SK-N-SH treated with all-trans-retinoic acid at 6 μM for 48 hours (cell line): ENCODE measurements at regions not wholly inside any gene's neighbourhood (a gene's known extent, or its start where the extent isn't known, plus 50 kb on each side); places are given as distances from the start of the nearest gene placed in this dataset.

Experiments
- ATAC-seq: fragments of 200-7000 bp; cut with Tn5 transposase; 3 replicates; pipeline ENCODE4 v1.9.1; 2020; ENCODE audit warnings: mild to moderate bottlenecking, moderate library complexity
- ARNTL ChIP-seq: fragments of 450-650 bp; formaldehyde crosslinking; IDR thresholded peaks from 2 replicates; pipeline ENCODE4 v1.5.0; 2020; ENCODE audit warnings: low read depth, mild to moderate bottlenecking, moderate library complexity, borderline replicate concordance
- BACH2 ChIP-seq: fragments of 250-450 bp; sonication (Bioruptor Pico); IDR thresholded peaks from 2 replicates; pipeline ENCODE4 v1.9.0; 2021; ENCODE audit warnings: mild to moderate bottlenecking, borderline replicate concordance
- CSDC2 ChIP-seq: fragments of 250-450 bp; sonication (Bioruptor Pico); IDR thresholded peaks from 2 replicates; pipeline ENCODE4 v1.5.0; 2020; ENCODE audit warnings: mild to moderate bottlenecking, moderate library complexity
- ESRRG ChIP-seq: fragments of 250-450 bp; sonication (Bioruptor Pico); IDR thresholded peaks from 2 replicates; pipeline ENCODE4 v1.6.1; 2021; ENCODE audit warnings: mild to moderate bottlenecking
- GLIS3 ChIP-seq: fragments of 250-450 bp; sonication (Bioruptor Pico); IDR thresholded peaks from 2 replicates; pipeline ENCODE4 v1.5.0; 2020; ENCODE audit warnings: mild to moderate bottlenecking, moderate library complexity
- ISL1 ChIP-seq: fragments of 250-450 bp; sonication (Bioruptor Pico); IDR thresholded peaks from 2 replicates; pipeline ENCODE4 v2.1.2; 2022; ENCODE audit warnings: mild to moderate bottlenecking, moderate library complexity
- OSR1 ChIP-seq: fragments of 250-450 bp; sonication (Bioruptor Pico); IDR thresholded peaks from 2 replicates; pipeline ENCODE4 v1.8.0; 2022; ENCODE audit warnings: moderate library complexity, mild to moderate bottlenecking, inconsistent platforms
- PPARA ChIP-seq: fragments of 250-450 bp; sonication (Bioruptor Pico); IDR thresholded peaks from 2 replicates; pipeline ENCODE4 v1.5.0; 2020; ENCODE audit warnings: mild to moderate bottlenecking, borderline replicate concordance
- RARB ChIP-seq: fragments of 250-450 bp; sonication (Bioruptor Pico); IDR thresholded peaks from 2 replicates; pipeline ENCODE4 v1.8.0; 2021; ENCODE audit warnings: mild to moderate bottlenecking, moderate library complexity
- TCF4 ChIP-seq: fragments of 250-450 bp; sonication (Bioruptor Pico); IDR thresholded peaks from 2 replicates; pipeline ENCODE4 v1.8.0; 2021; ENCODE audit warnings: mild to moderate bottlenecking, moderate library complexity, borderline replicate concordance
- TOX ChIP-seq: fragments of 250-450 bp; sonication (Bioruptor Pico); IDR thresholded peaks from 2 replicates; pipeline ENCODE4 v1.8.0; 2021; ENCODE audit warnings: mild to moderate bottlenecking, moderate library complexity, borderline replicate concordance
- ZC3H10 ChIP-seq: fragments of 250-450 bp; sonication (Bioruptor Pico); IDR thresholded peaks from 2 replicates; pipeline ENCODE4 v1.5.1; 2021; ENCODE audit warnings: mild to moderate bottlenecking, moderate library complexity
- ZFP3 ChIP-seq: fragments of 250-450 bp; sonication (Bioruptor Pico); IDR thresholded peaks from 2 replicates; pipeline ENCODE4 v1.5.0; 2020; ENCODE audit warnings: mild to moderate bottlenecking, moderate library complexity
- ZFP30 ChIP-seq: fragments of 450-650 bp; formaldehyde crosslinking; IDR thresholded peaks from 2 replicates; pipeline ENCODE4 v1.5.0; 2022; ENCODE audit warnings: mild to moderate bottlenecking, moderate library complexity
- ZNF70 ChIP-seq: fragments of 450-650 bp; formaldehyde crosslinking; IDR thresholded peaks from 2 replicates; pipeline ENCODE4 v1.5.0; 2020; ENCODE audit warnings: mild to moderate bottlenecking, moderate library complexity
- ZNF8 ChIP-seq: fragments of 450-650 bp; formaldehyde crosslinking; IDR thresholded peaks from 2 replicates; pipeline ENCODE4 v1.5.0; 2020; ENCODE audit warnings: mild to moderate bottlenecking, moderate library complexity
- TF ChIP-seq, protein P1 (sequence below): fragments of 250-450 bp; sonication (Bioruptor Pico); IDR thresholded peaks from 2 replicates; pipeline ENCODE4 v1.8.0; 2021; ENCODE audit warnings: low read depth, mild to moderate bottlenecking, moderate library complexity, borderline replicate concordance
- TF ChIP-seq, protein P2 (sequence below): fragments of 250-450 bp; sonication (Bioruptor Pico); IDR thresholded peaks from 2 replicates; pipeline ENCODE4 v1.5.0; 2020; ENCODE audit warnings: mild to moderate bottlenecking, moderate library complexity
- TF ChIP-seq, protein P3 (sequence below): fragments of 250-450 bp; sonication (Bioruptor Pico); IDR thresholded peaks from 2 replicates; pipeline ENCODE4 v1.5.1; 2021; ENCODE audit warnings: mild to moderate bottlenecking, moderate library complexity
- TF ChIP-seq, protein P4 (sequence below): fragments of 250-450 bp; sonication (Bioruptor Pico); IDR thresholded peaks from 2 replicates; pipeline ENCODE4 v1.8.0; 2020; ENCODE audit warnings: mild to moderate bottlenecking, moderate library complexity, borderline replicate concordance
- TF ChIP-seq, protein P5 (sequence below): fragments of 250-450 bp; sonication (Bioruptor Pico); IDR thresholded peaks from 2 replicates; pipeline ENCODE4 v1.5.1; 2020; ENCODE audit warnings: low read depth, mild to moderate bottlenecking, moderate library complexity

DNA sequence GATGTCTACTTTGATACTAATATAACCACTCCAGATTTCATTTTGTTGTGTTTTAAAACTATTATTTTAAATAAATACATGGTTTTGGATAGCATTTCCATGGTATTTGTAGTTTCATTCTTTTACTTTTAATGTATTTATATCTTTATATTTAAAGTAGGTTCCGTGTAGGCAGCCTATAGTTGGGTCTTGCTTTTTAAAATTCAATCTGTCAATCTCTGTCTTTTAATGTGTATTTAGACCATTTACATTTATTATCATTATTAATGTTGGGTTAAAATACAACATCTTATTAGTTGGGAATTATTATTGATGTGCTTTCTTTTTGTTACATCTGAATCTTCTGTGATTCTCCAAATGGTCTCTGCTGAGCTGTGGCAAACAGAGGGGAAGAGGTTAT is 412.1 kb downstream of the NPIPA7 start:
- TF ChIP-seq ZNF70 (no peak), ZFP3 (CRISPR knock-in tag) (no peak), GLIS3 (CRISPR knock-in tag) (no peak), ZC3H10 (CRISPR knock-in tag) (no peak), BACH2 (CRISPR knock-in tag) (no peak), ISL1 (CRISPR knock-in tag) (no peak), ZNF8 (CRISPR knock-in tag) (no peak), PPARA (CRISPR knock-in tag) (no peak), TOX (CRISPR knock-in tag) (no peak), RARB (CRISPR knock-in tag) (no peak), TCF4 (CRISPR knock-in tag) (no peak), ARNTL (CRISPR knock-in tag) (no peak), OSR1 (no peak)
- TF ChIP-seq, protein P1, sequence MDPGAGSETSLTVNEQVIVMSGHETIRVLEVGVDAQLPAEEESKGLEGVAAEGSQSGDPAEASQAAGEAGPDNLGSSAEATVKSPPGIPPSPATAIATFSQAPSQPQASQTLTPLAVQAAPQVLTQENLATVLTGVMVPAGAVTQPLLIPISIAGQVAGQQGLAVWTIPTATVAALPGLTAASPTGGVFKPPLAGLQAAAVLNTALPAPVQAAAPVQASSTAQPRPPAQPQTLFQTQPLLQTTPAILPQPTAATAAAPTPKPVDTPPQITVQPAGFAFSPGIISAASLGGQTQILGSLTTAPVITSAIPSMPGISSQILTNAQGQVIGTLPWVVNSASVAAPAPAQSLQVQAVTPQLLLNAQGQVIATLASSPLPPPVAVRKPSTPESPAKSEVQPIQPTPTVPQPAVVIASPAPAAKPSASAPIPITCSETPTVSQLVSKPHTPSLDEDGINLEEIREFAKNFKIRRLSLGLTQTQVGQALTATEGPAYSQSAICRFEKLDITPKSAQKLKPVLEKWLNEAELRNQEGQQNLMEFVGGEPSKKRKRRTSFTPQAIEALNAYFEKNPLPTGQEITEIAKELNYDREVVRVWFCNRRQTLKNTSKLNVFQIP (CRISPR knock-in tag), result no peak
- TF ChIP-seq, protein P2, sequence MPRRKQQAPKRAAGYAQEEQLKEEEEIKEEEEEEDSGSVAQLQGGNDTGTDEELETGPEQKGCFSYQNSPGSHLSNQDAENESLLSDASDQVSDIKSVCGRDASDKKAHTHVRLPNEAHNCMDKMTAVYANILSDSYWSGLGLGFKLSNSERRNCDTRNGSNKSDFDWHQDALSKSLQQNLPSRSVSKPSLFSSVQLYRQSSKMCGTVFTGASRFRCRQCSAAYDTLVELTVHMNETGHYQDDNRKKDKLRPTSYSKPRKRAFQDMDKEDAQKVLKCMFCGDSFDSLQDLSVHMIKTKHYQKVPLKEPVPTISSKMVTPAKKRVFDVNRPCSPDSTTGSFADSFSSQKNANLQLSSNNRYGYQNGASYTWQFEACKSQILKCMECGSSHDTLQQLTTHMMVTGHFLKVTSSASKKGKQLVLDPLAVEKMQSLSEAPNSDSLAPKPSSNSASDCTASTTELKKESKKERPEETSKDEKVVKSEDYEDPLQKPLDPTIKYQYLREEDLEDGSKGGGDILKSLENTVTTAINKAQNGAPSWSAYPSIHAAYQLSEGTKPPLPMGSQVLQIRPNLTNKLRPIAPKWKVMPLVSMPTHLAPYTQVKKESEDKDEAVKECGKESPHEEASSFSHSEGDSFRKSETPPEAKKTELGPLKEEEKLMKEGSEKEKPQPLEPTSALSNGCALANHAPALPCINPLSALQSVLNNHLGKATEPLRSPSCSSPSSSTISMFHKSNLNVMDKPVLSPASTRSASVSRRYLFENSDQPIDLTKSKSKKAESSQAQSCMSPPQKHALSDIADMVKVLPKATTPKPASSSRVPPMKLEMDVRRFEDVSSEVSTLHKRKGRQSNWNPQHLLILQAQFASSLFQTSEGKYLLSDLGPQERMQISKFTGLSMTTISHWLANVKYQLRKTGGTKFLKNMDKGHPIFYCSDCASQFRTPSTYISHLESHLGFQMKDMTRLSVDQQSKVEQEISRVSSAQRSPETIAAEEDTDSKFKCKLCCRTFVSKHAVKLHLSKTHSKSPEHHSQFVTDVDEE, result no peak
- TF ChIP-seq, protein P3, sequence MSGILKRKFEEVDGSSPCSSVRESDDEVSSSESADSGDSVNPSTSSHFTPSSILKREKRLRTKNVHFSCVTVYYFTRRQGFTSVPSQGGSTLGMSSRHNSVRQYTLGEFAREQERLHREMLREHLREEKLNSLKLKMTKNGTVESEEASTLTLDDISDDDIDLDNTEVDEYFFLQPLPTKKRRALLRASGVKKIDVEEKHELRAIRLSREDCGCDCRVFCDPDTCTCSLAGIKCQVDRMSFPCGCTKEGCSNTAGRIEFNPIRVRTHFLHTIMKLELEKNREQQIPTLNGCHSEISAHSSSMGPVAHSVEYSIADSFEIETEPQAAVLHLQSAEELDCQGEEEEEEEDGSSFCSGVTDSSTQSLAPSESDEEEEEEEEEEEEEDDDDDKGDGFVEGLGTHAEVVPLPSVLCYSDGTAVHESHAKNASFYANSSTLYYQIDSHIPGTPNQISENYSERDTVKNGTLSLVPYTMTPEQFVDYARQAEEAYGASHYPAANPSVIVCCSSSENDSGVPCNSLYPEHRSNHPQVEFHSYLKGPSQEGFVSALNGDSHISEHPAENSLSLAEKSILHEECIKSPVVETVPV, result no peak
- TF ChIP-seq, protein P4, sequence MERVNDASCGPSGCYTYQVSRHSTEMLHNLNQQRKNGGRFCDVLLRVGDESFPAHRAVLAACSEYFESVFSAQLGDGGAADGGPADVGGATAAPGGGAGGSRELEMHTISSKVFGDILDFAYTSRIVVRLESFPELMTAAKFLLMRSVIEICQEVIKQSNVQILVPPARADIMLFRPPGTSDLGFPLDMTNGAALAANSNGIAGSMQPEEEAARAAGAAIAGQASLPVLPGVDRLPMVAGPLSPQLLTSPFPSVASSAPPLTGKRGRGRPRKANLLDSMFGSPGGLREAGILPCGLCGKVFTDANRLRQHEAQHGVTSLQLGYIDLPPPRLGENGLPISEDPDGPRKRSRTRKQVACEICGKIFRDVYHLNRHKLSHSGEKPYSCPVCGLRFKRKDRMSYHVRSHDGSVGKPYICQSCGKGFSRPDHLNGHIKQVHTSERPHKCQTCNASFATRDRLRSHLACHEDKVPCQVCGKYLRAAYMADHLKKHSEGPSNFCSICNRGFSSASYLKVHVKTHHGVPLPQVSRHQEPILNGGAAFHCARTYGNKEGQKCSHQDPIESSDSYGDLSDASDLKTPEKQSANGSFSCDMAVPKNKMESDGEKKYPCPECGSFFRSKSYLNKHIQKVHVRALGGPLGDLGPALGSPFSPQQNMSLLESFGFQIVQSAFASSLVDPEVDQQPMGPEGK (CRISPR knock-in tag), result no peak
- TF ChIP-seq, protein P5, sequence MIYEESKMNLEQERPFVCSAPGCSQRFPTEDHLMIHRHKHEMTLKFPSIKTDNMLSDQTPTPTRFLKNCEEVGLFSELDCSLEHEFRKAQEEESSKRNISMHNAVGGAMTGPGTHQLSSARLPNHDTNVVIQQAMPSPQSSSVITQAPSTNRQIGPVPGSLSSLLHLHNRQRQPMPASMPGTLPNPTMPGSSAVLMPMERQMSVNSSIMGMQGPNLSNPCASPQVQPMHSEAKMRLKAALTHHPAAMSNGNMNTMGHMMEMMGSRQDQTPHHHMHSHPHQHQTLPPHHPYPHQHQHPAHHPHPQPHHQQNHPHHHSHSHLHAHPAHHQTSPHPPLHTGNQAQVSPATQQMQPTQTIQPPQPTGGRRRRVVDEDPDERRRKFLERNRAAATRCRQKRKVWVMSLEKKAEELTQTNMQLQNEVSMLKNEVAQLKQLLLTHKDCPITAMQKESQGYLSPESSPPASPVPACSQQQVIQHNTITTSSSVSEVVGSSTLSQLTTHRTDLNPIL (CRISPR knock-in tag), result no peak
- no peak for ATAC-seq

DNA sequence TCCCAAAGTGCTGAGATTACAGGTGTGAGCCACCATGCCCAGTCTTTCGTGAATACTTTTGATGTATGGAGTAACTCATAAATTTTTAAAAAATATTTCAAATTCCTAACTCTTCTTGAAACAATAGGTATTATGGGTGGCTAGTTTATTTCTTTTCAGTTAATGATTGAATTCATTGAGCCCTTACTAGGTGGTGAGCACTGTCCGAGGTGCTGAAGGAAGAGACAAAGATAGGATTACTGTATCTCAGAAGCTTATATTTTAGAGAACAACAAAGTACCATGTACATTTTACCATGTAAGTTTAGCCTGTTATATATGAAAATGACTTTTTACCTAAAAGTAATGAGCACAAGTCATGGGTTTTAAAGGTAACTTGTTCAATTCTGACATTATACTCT is 418.3 kb downstream of the NPIPA7 start:
- TF ChIP-seq ZFP30 (CRISPR knock-in tag) (no peak), TCF4 (CRISPR knock-in tag) (no peak), ISL1 (CRISPR knock-in tag) (no peak), TOX (CRISPR knock-in tag) (no peak)
- no peak for ATAC-seq

DNA sequence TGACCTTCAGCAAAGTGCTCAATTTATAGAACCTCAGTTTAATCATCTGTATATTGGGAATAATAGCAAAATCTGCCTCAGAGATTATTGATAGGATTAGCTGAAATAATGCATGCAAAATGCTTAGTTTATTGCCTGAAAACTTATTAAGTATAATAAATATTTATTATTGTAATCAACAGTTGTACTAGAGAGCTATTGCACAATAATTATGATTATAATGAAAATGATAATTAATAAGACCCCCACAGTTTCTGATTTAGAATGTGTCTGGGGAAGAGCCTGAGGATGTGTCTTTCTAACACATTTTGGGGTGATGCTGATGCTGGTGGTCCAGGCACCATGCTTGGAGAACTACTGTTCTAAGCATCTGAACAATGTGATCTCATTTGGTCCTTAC is 419.6 kb downstream of the NPIPA7 start:
- ATAC-seq, result no peak
- TF ChIP-seq ZNF70 (no peak), ZFP3 (CRISPR knock-in tag) (no peak)

DNA sequence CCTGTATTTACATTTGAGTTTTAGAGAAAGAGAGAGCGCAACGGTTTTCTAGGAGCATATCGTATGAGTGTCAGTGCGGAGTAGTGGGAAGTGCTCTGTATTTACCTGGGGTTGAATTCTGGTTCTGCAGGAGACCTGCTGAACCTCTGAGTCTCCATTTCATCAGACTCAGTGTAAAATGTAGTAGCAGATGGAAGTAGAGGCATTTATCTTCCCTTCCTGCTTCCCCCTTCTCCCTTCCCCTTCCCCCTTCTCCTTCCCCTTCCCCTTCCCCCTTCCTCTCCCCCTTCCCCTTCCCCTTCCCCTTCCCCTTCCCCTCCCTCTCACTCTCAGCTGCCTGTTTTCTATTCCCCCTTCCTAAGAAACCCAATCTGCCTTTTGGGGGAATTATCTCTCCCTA is 426.9 kb downstream of the NPIPA7 start:
- TF ChIP-seq, protein P4 (CRISPR knock-in tag), result no peak
- TF ChIP-seq ARNTL (CRISPR knock-in tag), result no peak
- TF ChIP-seq ESRRG (CRISPR knock-in tag), result no peak
- TF ChIP-seq CSDC2 (CRISPR knock-in tag), result no peak
- no peak for TF ChIP-seq ZFP30 (CRISPR knock-in tag)
- TF ChIP-seq, protein P2, result no peak
- TF ChIP-seq, all 23 proteins: peak for 0
- no peak for ATAC-seq
